ENCODE measurements at regions not wholly inside any gene's neighbourhood (a gene's known extent, or its start where the extent isn't known, plus 50 kb on each side); places are given as distances from the start of the nearest gene placed in this dataset.

DNA sequence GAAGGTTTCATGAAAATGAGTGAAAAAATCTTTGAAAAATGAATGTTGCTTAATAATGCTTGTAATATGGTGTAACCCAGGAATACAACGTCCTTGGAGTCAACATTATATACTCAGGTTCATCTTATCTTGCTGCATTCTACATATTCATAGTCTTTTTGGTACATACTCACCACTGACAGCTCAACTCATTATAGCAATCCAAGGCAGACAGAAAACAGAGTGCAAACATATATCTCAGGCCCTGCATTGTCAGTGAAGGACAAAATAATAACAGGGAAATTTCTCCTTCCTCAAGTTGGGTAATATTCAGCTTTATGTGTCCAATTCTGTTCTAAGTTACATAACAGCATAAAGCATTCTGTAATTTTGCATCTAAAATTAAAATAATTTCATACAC, 1353.0 kb upstream of the SEL1L start:
- TF ChIP-seq, protein P1, sequence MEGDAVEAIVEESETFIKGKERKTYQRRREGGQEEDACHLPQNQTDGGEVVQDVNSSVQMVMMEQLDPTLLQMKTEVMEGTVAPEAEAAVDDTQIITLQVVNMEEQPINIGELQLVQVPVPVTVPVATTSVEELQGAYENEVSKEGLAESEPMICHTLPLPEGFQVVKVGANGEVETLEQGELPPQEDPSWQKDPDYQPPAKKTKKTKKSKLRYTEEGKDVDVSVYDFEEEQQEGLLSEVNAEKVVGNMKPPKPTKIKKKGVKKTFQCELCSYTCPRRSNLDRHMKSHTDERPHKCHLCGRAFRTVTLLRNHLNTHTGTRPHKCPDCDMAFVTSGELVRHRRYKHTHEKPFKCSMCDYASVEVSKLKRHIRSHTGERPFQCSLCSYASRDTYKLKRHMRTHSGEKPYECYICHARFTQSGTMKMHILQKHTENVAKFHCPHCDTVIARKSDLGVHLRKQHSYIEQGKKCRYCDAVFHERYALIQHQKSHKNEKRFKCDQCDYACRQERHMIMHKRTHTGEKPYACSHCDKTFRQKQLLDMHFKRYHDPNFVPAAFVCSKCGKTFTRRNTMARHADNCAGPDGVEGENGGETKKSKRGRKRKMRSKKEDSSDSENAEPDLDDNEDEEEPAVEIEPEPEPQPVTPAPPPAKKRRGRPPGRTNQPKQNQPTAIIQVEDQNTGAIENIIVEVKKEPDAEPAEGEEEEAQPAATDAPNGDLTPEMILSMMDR (IDR thresholded peaks at IDR 0.05; ENCODE audit: borderline replicate concordance, extremely low read depth, low read length, poor library complexity, severe bottlenecking) = no peak
- no peak for TF ChIP-seq EZH2 (IDR thresholded peaks at IDR 0.05; ENCODE audit: borderline replicate concordance, low read depth, low read length, severe bottlenecking)

Measured in DND-41 (cell line).